SK-N-SH treated with all-trans-retinoic acid at 6 μM for 48 hours (cell line): ENCODE measurements at regions not wholly inside any gene's neighbourhood (a gene's known extent, or its start where the extent isn't known, plus 50 kb on each side); places are given as distances from the start of the nearest gene placed in this dataset.

Source experiments
- ZC3H10 ChIP-seq: fragments of 250-450 bp; sonication (Bioruptor Pico); IDR thresholded peaks from 2 replicates; pipeline ENCODE4 v1.5.1; 2021; ENCODE audit warnings: mild to moderate bottlenecking, moderate library complexity
- TF ChIP-seq, protein P1 (sequence below): fragments of 250-450 bp; sonication (Bioruptor Pico); IDR thresholded peaks from 2 replicates; pipeline ENCODE4 v1.8.0; 2020; ENCODE audit warnings: mild to moderate bottlenecking, moderate library complexity, borderline replicate concordance

DNA sequence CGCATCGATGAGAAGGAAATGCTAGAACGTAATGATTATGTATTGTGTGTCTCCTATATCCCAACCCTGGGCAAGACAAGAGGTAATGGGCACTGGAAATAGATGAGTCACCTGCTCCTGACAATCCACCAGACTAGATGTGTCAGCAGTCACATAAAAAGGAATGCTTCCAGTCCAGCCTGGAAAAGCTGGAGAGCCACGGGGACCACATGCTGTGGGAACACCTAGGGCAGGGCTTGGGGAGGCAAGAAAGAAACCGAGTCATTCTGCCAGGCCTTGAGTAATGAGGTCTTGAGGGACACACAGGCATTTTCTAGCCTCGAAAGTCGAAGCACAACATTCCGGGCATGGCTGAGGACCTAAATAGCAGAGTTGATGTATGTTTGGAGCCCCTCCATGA lies 716.7 kb upstream of the TMEM132C start:
- TF ChIP-seq, protein P1, sequence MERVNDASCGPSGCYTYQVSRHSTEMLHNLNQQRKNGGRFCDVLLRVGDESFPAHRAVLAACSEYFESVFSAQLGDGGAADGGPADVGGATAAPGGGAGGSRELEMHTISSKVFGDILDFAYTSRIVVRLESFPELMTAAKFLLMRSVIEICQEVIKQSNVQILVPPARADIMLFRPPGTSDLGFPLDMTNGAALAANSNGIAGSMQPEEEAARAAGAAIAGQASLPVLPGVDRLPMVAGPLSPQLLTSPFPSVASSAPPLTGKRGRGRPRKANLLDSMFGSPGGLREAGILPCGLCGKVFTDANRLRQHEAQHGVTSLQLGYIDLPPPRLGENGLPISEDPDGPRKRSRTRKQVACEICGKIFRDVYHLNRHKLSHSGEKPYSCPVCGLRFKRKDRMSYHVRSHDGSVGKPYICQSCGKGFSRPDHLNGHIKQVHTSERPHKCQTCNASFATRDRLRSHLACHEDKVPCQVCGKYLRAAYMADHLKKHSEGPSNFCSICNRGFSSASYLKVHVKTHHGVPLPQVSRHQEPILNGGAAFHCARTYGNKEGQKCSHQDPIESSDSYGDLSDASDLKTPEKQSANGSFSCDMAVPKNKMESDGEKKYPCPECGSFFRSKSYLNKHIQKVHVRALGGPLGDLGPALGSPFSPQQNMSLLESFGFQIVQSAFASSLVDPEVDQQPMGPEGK: no peak
- no peak for TF ChIP-seq ZC3H10 (CRISPR knock-in tag)
